SW 1271 (cell line): ENCODE measurements at regions not wholly inside any gene's neighbourhood (a gene's known extent, or its start where the extent isn't known, plus 50 kb on each side); places are given as distances from the start of the nearest gene placed in this dataset.

Experiments used
- DNase-seq, 2 experiments: peaks; one replicate each; lab custom pipeline; 2025; lab: John Stamatoyannopoulos, UW

DNA sequence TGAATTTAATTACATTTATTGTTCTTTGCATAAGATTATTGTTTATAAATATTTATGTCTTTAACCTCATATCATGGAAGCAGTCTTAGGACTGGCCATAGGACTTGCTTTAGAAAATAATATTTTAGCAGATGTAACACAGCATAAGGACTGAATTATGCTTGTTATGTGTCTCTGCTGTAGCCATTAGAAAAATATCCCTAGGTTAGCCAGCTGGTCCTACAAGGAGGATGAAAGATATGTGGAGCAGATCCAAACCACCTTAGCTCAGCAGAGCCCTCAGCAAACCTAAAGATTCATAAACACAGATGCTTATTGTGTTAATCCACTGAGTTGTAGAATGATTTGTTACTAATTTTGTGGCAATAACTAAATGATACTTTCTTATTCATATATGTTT is 166.0 kb upstream of the COL1A2 start:
- DNase-seq, result no peak

DNA sequence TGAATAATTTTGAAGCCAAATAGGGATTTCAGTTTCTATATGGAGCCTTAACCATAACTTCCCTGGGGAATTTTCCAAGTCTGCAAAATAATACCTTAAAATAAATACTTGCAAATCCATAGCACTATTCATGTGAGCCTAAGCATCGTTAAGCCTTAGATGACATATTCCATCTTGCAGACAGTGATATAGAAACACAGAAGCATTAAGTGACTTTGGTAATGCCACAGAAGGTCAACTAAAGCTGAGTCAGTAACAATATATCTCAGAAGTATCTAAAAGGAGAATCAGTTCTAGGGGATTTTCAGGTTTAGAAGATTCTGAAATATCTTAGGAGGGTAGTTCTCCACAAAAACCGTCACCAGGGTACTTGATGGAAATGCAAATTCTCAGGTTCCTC is 163.4 kb upstream of the COL1A2 start:
- no peak for DNase-seq

DNA sequence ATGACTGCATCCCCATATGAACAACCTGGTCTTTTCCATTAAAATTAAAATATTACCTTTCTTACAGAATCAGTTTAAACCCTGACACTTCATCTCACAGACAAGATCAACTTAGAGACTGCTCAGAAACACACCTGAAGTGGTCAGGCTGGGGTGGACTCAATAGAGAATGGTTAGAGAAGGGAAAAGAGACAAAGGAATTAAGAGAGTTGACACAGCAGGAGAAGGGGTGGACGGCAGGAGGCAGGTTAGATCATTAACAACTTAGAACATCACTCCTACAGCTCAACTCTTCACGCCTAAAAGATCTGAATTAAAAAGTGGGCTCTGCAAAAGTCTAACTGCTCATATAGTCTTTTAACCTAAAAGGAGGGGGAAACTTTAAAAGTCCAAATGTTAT is 157.7 kb upstream of the COL1A2 start:
- DNase-seq, result no peak

DNA sequence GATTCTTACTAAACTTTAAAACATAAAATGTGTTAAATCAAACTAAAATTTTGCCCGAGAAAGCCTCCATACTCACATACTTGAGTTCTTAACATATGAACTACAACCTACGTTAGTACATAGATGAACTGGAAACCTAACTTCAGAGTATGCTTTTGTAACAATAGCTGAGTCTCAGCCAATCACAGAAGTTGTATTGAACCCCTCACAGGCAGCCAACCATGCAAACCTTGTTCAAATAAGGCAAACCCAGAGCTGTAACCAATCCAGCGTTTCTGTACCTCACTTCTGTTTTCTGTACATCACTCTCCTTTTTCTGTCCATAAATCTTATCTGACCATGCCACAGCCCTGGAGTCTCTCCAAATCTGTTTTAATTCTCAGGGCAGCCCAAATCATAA is 157.3 kb upstream of the COL1A2 start:
- no peak for DNase-seq

DNA sequence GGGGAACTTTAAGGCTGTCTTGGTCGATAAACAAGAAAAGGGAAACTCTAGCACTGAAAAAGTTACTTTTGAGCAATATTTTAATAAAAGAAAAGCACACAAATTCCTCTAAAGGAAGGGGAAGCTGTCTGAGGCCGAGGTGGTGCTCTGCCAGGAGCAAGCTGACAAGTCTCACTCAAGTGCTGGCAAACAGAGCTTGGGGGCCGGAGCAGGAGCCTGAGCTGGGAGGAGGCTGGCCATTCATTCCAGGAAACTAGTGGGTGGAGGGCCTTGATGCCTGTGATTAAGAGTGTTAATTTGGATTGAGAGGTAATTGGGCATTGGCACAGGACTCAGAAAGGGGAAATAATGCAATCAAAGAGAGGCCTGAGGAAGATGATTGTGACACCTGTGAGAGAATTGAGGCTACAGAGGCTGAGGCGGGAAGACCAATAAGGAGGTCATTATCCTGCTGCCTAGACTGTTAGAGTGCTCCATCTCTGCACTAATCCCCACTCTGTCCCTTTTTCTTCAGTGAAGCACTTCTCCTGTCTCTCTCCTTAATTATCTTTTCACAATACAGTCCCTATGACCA is 154.9 kb upstream of the COL1A2 start:
- DNase-seq, result no peak

DNA sequence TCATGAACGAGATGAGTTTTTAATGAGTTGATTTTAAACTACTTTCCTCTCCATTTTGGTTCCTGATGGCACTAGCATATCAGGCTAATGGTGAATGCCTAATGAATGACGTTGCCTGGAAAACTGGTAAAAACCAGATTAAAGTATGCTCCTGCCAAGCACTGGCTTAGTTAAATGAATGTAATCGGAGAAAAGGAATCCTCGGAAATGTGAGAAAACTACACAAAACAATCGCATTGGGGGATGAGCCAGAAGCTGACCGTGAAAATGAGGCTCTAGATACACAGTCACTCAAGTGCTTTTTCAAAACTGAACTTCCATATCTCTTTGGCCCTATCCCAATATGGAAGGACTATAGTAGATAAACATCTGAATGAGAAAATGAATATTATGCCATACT is 153.8 kb upstream of the COL1A2 start:
- DNase-seq, result no peak

- DNase-seq, result no peak
These were observed 153.2 kb upstream of the COL1A2 start for GRCh38 chr7:94241402-94241925.

GRCh38 chr7:94243066-94243711 is 151.5 kb upstream of the COL1A2 start:
- no peak for DNase-seq

DNA sequence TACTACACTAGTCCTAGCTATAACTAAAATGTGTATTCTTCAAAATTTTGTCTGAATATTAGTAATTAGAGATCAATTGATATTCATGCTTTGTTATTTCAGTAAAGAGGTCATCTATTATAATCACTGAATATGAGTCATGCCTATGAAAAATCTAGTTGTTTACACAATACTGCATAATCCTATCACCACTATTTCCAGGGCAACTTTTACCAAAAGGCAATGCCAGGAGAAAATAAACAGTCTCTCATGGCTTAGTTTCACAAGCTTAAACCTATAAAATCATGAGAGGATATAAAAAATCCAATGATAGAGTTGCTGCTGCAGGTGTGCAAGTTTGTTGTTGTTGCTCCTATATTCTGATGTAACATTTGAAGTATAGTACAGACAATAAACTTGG is 149.9 kb upstream of the COL1A2 start:
- no peak for DNase-seq

- DNase-seq, result no peak
These were observed 149.2 kb upstream of the COL1A2 start for GRCh38 chr7:94245500-94245899.

GRCh38 chr7:94247970-94248369 is 146.7 kb upstream of the COL1A2 start:
- no peak for DNase-seq

- no peak for DNase-seq
These were observed 145.1 kb upstream of the COL1A2 start for GRCh38 chr7:94249631-94250030.

DNA sequence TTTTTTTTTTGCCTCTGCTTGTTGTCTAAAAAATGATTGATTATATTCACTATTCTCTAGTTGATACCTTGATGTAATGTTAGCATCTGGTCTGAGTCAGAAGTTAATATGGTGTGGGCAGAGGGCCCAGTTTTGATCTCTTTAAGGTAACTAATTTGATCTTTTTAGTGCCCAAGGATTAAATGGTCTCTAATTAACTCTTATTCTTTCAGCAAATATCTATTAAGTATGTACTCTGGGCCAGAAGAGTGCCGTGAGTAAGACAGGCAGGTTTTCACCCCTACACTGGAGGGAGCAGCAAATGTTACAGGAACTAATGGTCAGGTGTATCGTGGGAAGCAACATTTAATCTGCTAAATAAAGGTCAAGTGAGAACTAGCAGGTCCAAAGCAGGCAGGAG is 144.6 kb upstream of the COL1A2 start:
- no peak for DNase-seq

GRCh38 chr7:94250987-94251386 is 143.7 kb upstream of the COL1A2 start:
- DNase-seq, result no peak

GRCh38 chr7:94252124-94252523 is 142.6 kb upstream of the COL1A2 start:
- DNase-seq, result no peak

- no peak for DNase-seq
These were observed 141.7 kb upstream of the COL1A2 start for GRCh38 chr7:94252971-94253370.

GRCh38 chr7:94253686-94254085 is 141.0 kb upstream of the COL1A2 start:
- DNase-seq, result no peak

DNA sequence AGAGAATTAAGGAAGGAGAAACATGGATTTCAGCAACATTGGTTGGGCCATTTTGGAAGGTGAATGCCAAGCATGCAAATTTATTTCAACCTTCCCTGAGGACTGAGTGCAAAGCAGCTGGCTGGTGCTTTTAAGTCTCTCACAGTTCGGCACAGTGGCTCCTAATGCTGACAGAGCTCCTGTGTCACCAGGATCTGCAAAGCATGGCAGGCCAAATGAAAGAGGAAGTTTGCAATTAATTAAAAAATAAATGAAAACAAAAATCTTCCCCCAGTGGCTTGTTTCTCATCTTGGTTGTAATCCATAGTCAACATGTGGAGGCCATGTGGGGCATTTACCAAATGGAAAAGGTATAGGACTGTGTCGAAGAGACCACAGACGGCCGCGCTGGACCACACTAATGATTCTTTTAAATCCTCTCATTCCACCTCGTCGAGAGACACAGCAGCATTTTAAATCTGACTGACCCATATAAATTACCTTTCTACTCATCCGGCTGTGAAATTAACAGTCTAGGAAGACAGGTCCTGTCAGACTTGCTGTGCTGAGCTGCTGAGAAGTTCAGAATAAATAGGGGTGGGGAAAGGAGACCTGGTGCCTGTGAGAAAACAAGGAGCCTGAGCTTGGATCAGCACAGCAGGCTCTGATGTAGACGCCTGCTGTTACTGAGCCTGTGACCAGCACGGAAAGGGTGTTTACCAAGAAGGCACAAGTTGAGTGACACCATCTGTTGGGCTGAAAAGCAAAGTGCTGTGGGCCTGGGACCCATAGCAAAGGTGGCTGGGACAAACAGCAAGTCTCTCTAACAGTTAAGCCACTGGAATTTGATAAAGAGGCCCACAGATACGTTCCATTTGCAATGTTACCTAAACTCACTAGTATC is 136.0 kb upstream of the COL1A2 start:
- DNase-seq, result no peak

GRCh38 chr7:94261067-94261466 is 133.6 kb upstream of the COL1A2 start:
- DNase-seq, result no peak

- no peak for DNase-seq
These were observed 129.9 kb upstream of the COL1A2 start for GRCh38 chr7:94264756-94265155.

- no peak for DNase-seq
These were observed 129.2 kb upstream of the COL1A2 start for GRCh38 chr7:94265456-94265855.

DNA sequence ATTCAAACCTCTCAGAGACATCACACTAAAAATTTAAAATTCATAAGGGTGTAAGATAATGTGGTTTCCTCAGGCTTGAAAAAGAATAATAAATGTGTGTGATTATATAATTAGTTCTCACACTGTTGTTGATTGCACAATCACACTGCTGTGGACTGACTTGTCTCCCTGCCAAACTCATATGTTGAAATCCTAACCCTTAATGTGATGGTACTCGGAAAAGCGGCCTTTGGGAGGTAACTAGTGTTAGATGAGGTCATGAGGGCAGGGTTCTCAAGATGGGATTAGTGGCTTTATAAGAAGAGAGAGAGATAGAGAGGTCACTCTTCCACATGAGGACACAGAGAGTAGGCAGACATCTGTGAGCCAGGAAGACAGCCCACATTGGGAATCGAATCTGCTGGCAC is 128.5 kb upstream of the COL1A2 start:
- DNase-seq, result no peak

DNA sequence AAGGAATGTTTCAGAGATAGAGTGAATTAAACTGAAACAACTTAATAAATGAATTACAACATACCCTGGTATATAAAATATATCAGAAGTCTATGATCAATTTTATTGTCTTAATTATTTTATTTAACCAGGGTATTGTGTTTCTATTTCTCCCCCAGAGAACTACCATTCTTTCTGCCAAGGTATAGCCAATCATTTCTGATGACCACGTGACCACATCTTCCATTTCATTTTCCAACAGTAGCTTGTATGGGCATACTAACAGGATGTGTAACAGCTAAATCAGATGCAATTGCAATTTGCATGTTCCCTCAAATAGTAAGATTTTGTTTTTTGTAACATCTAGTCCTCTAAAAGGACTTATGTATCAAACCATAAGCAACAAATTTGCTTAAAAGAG is 123.9 kb upstream of the COL1A2 start:
- DNase-seq, result no peak
